Putamen (tissue), 1 donor: ENCODE measurements at regions not wholly inside any gene's neighbourhood (a gene's known extent, or its start where the extent isn't known, plus 50 kb on each side); places are given as distances from the start of the nearest gene placed in this dataset.
A peak's percentile ranks its signal among the peaks of the same experiment; 100 is the strongest.

Experiments used
- DNase-seq: peaks from one replicate; pipeline ENCODE4 v3.0.0-alpha.2; 2016; ENCODE audit warnings: low spot score

DNA sequence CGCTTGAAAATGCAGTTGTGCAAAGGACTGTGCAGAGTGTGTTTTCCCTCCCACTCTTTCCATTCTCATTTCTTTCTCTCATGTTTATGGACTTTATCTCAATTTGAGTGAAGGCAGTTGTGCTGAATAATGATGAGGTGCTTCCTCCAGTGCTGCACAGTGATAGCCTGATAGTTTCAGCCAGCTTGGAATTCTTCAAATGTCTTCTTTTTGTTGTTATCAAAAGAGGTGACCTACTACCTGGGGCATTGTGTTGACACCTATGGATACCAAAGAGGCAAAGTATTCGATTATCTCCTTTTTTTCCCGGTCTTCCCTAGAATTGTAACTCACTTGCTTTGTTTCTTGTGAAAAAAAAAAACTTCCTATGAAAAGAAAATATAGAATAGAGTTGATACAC lies 132.6 kb upstream of the ESRRG start:
- DNase-seq, result no peak

DNA sequence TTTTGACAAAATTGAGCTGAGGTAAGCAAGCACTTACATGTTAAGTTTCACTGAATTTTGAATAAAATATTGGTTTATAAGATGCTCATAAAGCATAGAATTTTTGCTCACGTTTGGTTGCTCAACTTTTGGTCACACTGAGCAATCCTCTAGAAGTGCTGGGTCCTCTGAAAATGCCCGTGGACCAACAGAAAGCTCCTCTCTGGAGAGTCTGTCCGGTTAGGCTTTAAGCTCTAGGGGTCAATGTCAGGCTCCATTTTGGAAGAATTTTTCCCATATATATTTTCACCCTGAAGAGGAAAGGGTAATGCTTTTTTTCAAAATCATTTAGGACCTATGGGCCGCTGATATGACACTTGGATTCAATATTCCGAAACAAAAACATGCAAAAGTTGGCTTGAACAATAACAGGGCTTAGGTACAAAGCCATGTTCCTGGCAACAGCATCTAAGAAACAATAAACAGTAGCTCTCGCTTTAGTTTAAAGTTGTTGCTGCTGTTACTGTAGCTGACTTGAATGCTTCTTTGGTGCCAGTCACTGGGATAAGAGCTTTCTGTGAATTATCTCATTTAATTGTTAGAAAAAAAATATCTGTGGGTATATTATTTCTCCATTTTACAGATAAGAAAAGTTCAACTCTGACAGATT lies 131.7 kb upstream of the ESRRG start:
- DNase-seq, result no peak

DNA sequence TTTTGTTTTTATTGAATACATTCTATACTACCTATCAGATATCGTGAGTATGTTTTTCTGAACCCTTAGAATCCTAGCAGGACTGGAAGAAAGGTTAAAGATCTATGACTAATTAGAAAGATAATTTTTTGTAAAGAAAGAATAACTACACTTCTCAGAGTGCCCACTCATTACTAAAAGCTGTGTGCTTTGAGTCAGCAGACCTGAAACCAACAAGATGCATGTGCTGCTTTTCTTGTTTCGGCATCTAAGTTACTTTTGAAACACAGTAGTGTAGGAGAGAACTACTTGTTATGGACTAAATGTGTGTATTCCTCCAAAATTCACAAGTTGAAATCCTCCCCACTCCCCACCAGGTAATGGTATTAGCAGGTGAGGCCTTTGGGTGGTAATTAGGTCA lies 127.8 kb upstream of the ESRRG start:
- no peak for DNase-seq

DNA sequence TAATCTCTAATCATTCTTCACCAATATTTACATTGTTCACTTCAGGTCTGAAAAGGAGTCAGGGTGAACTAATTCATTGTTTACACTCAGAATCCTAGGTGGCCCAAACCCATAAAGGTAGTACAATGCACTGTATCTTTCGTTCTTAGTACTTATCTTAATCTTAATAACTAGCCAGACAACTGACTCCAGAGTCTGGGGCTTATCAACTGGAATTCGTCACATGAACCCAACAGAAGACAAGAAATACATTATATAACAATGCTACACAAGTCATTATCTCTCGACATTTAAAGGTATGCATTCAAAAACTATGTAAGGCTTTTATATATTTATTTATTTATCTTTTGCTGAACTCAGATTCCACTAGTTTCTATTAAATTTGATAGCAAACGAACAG lies 125.9 kb upstream of the ESRRG start:
- DNase-seq, result no peak

DNA sequence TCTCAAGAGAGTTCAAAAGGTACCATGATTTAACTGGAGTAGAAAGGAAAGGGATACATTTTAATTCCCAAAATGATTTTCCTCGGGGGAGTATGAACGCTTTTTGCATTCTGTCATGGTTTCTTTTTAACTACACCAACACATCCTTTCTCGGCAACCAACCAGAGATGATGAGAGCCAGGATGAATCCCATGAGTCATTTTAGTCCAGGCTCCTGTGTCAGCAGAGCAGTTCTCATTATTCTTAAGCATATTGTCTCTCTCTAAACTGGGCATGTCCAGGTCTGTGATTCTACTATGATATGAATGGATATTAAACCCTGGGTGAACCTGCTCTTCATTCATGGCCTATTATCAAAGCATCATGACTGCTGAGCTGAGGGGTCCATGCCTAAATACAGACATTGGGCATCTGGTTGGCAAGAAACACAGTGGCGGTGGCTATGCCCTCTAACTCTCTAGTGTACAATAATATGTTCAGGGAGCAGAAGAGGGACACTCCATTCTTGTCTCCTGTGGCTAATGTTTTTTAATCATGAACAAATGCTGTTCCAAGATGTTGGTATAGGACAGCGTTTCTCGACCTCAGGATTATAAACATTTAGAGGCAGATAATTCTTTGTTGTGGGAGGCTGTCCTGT lies 124.3 kb upstream of the ESRRG start:
- no peak for DNase-seq

DNA sequence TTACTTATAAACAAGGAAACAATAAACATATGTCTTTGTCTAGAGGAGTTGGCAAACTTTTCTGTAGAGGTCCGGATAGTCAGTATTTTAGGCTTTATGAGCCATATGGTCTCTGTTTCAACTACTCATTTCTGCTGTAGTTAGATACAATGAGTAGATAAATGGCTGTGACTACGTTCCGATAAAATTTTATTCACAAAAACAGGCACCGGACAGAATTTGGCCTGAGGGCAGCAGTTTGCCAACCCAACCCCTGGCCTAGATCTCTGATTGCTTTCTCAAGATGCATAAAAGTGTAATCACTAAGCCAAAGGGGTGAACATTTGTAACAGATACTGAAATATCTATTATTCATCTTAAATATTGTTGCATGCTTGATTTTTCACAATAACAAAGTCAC lies 123.1 kb upstream of the ESRRG start:
- no peak for DNase-seq

DNA sequence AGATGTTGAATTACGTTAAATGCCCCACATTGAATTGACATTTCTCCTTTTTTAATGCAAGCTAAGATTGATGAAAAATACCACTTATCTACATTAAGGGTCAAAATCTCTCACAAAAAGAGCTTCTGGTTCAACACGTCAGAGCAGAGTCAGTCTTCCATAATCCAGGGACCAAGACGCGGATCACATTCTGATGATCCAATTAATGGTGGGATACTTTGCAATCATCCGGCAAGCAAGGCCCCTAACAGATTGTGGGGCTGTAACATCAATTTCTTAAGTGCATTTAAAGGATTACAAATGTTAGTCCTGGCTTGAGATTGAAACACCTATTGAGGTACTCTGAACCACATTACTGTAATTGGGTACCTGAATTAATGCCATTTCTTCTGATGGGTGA lies 120.2 kb upstream of the ESRRG start:
- no peak for DNase-seq

DNA sequence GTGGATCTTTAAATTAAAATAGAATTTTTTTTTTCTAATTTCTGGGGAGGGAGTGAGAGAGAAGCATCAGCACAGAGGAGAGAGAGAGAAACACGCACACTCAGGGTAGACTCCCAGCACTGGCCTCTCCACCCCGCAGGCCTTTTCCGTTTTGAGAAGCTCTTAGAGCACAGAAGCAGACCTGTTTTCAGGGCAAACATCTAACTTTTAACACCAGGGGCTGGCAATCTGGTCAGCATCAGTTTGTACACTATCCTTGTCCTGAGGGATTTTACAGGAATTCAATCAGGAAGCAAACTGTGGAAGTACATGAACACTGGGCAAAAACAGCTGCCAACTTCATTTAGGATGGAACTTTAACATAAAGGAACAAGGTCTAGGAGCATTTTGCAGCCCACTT lies 117.9 kb upstream of the ESRRG start:
- no peak for DNase-seq

DNA sequence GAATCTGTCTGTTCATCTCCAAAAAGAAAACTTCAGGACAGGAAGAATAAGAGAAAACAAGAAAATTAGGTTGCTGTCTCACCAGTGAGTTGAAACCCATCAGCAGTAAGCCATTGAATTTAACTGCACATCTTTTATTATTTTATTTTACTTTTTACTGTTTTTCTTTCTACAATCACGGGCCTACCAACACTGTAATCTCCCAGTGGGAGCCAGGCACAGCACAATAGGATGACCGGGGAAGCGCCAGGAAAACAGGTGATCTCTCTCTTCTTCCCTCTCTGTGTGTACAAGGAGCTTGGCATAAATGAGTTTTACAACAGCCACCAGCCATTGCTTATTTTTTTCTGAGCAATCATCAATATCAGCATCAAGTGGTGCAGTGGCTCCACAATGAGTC lies 113.1 kb upstream of the ESRRG start:
- DNase-seq, result no peak

DNA sequence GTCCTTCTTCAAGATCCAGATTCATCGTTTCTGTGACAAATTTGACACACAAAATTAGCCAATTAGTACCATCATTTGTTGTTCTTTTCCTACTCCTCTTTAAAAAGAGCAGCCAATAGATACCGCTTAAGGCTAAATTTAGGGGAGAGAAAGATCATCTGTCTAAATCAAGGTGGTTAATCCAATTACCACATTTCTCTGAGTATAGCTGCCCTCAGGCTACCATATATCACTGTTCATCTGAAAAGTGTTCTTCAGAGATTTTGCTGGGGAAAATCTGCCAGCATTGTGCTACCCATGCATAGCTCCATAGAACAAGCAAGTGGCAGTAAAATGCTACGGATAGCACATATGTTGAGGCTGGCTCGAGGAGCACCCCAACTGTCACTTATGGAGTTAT lies 110.3 kb upstream of the ESRRG start:
- DNase-seq, result no peak

DNA sequence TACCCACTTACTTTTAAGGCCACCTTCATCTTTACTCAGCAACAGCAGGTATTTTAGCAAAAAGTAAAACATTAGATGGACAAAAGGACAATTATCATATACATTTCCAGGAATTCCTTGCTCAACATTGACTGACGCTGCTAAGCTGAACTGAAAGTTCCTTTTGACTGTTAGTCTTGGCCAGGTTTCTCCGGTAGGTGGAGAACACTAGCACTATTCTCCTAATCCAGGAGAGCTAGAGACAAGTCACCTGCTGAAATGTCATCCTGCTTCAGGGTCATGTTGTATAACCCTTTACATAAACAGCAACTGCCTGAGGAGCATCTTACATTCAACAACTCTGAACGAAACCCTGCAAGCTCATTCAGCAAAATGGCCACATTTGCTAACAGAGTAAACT lies 109.0 kb upstream of the ESRRG start:
- DNase-seq, result no peak

DNA sequence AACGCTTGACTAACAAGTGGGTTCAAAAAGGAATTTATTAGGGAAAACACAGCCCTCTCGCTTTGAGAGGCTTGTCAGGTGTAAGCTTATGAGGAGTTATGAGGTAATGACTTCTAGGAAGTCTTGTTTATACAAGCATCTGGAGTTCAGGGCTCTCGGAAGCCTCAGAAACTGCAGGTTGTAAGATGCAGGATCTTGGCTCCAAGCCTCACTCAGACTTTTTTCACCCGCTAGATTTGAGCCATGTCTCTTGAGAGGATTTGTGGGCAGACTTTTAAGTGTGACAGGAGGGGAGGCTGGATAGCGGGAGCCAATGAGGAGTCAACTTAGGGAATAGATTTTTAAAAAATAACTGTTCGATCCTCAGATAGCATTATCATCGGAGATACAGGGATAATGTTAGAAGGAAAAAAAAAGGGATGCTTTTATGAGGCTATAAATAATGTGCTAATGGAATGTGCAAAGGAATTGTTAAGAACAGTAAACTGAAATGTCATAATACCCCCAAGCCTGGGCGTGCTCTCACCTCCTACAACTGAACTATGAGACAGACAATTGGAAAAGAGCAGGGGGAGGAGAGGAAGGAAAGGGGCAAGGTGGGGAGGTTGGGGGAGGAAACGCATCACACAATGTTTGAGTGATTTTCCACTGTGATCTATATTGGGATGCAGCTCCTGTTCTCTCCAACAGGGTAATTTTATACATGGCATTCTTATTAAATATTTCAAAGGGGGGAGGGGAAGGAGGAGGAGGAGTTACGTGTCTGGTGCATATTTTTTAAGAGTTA lies 107.4 kb upstream of the ESRRG start:
- DNase-seq, result peak; percentile 76

DNA sequence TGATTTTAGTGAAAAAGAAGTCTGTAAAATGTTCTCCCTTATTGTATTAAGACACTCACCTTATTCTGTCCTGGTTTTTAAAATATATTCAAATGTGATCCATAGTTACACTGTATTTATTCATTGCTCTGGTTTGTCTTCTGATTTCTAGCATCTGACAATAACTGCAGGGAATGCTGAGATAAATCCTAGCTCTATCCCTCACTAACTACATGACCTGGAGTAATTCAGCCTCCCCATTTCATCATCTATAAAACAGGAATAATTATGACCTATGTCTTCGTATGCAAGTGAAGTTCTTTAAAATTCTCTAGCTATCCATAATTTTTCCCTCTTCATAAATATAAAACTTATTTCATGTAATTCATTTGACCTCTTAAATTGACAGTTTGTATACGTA lies 104.0 kb upstream of the ESRRG start:
- DNase-seq, result no peak

DNA sequence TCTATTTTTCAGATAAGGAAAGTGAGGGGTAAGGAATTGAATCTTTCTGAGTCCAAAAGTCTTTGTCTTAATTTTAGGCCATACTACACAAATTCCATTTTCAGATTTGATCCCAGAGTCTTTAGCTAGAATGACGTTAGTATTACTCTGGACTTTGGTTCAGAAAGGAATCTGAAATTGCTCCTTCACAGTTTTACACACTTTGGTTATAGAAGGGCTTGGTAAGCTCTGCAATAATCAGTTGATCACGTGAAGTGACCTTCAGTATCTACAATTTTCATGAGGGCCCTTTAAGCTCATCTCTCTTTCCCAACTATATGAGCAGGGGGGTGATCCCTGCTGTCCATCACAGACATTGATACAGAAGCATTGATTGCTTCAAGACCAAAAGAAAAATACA lies 103.4 kb upstream of the ESRRG start:
- DNase-seq, result no peak

DNA sequence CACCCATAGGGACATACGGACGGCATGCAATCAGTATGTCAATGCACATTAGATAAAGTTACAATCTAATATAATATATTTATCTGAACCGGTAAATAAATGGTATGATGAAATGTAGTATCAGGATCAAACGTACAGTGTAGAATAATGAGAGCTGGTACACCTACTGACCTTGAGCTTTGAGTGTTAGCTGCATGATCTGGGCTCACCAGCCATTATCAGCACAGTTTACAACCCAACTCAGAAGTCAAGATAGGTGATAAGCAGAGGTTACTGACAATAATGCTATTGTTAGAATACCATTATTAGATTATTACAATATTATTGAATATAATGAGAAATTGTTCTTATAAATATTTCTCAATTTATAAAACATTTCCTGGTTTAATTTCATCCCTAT lies 103.0 kb upstream of the ESRRG start:
- no peak for DNase-seq

DNA sequence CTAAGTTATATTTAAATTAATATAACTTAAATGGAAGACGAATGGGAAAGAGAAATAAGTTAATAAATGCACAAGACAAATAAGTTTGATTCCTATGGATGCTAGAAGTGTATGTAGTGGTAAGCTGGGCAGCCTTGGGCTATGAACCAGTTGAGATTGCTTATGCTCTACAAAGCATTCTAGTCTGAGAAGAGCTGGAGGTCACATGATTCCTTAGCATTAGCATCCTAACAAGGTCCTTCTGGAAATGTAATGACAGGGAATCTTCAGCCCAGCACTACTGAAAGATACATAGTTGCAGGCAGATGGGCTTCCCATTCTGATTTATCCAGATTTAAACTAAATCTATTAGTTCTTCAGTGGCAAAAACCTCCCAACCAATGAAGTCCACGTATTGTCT lies 102.3 kb upstream of the ESRRG start:
- no peak for DNase-seq

DNA sequence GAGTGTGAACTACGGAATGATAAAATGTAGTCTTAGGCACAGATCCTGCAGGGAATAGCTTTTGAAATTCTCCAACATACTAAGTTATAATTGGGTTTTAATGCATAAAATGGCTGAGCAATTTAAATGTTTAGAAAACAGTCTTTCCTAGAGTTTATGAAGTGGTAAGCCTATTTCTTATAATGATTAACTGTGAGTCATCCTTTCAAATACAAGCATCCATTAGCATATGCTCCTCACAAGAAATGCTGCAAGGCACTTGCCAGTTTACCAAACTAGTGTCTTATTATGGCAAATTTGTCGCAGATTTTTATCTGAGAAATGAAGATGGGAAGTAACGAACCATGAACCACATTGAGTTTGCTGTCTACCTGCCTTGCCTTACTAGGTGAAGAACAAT lies 101.3 kb upstream of the ESRRG start:
- DNase-seq, result no peak

DNA sequence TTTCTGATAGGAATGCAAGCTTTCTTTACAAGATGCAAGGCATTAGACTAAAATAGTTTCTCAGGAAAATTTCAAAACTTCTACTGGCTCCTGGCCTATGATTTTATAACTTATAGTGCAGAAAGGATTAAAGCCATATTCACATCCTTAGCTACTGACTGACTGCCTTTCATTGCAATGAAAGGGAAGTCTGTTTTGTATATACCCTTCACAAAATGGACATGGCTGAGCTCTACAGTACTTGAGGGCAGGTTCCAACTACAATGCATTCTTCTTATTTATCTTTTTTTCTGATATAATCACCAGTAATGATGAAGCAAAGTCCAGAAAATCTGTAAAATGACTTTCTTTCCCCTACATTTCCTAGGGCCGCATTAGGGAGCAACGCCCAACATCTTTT lies 100.5 kb upstream of the ESRRG start:
- DNase-seq, result no peak

DNA sequence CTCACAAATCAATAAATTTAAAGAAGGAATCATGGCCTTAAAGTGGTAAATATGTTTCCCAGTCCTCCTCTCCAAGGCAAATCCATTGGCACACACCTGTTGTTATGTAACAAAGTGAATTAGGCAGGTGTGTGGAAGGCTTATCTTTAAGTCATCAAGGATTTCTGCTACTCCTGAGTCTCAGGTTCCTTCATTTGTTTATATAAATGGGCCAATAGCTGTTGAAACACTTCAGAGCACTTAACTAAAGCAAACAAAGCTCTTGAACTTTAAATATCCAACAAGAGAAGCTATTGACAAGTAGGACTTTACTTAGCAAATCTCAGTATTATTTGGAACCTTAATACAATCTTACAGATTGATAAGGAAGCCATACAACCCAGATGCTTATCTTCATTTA lies 99.3 kb upstream of the ESRRG start:
- no peak for DNase-seq

DNA sequence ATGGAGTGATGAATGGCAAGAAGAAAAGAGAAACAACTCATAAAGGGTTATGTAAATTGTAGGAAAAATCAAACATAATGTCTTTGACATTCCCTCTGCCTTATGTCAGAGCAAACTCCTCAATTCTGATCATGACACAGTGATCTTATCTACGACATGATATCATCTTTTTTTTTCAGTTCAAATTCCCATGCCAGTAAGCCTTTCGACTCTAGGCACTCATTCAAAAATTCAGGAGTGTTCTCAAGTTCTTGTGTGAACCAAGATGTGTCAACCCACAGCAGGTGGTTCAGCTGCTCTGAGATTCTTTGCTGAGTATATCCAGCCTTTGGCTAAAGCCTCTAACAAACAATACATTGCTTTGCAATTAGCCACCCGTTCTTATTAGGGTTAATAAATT lies 97.1 kb upstream of the ESRRG start:
- no peak for DNase-seq

DNA sequence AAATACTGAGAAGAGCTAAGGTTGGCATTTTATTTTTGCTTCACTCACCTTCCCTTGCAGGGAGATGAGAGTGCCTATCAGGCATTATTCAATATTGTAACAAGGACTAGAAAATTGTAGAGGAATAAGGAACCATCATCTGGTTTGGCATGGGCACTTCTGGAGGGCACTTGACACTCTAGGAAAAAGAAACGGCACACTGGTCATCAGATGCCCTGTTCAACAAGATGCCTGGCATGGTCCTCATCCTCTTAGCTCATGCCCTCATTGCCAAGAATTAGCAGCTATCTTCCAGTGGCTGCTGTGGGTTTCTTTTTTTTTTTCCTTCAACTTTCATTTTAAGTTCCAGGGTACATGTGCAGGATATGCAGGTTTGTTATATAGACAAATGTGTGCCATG lies 95.1 kb upstream of the ESRRG start:
- no peak for DNase-seq

DNA sequence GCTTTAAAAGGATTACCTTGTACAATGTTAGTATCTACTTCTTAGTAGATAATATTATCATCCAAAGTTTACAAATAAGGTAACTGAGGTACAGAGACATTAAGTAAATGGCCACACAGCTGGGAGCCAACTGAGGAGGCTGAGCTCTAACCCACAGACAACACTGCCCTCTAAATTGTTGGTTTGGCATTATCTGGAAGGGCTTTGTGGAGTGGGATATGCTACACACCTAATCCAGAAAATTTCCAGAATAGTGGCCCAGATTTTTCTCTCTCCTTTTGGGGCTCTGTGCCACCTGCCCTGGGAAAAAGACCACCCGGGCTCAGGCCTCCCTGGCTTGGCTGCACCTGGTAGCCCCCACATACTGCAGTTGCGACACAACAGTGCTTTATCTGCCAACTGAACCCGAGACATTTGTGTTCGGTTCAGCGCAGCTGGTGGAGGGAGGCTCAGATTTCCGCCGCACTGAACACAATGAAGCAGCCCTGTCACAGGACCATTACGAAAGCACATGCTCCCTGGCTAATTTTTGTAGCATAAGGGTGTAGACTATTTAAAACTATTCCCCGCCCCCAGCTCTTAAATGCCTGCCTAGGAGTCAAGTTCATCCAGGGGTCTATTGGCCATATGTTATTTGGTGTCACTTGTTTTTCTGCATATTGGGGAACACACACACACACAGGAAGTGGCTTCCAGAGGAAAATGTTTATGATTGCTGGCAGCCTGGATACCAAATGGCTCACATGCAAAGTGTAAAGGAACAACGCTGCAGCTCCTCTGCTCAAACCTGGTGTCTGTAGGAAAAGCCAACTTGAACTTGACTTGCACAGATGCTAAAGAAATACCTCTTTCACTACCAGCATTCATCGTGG lies 92.3 kb upstream of the ESRRG start:
- DNase-seq, result peak; percentile 60
